Liver (tissue), 8 donors: ENCODE measurements at regions not wholly inside any gene's neighbourhood (a gene's known extent, or its start where the extent isn't known, plus 50 kb on each side); places are given as distances from the start of the nearest gene placed in this dataset.

Source experiments
- DNase-seq: peaks from one replicate; pipeline ENCODE4 v3.0.0-alpha.2; 2017; ENCODE audit warnings: low spot score
- H3K27ac ChIP-seq, 2 donors: one replicate each; pipeline ENCODE4 v1.7.0; 2013; ENCODE audit warnings: inconsistent platforms in 2 of 2, low read length in 2 of 2, control low read depth in 1 of 2, low read depth in 1 of 2, mild to moderate bottlenecking in 1 of 2
- H3K27me3 ChIP-seq, 4 donors: one replicate each; pipeline versions ENCODE4 v1.6.1 to v1.7.0; 2013; ENCODE audit warnings: low read length in 3 of 4, inconsistent platforms in 1 of 4, mild to moderate bottlenecking in 1 of 4, moderate library complexity in 1 of 4; ENCODE audit not compliant: control insufficient read depth in 4 of 4, insufficient read depth in 4 of 4
- H3K36me3 ChIP-seq, 4 donors: one replicate each; pipeline versions ENCODE4 v1.6.1 to v1.7.0; 2013; ENCODE audit warnings: low read length in 3 of 4, mild to moderate bottlenecking in 3 of 4, low read depth in 1 of 4, moderate library complexity in 1 of 4; ENCODE audit not compliant: control insufficient read depth in 4 of 4, insufficient read depth in 3 of 4
- H3K4me1 ChIP-seq, 4 donors: one replicate each; pipeline versions ENCODE4 v1.6.1 to v1.7.0; 2013; ENCODE audit warnings: low read length in 3 of 4, mild to moderate bottlenecking in 3 of 4, moderate library complexity in 1 of 4; ENCODE audit not compliant: control insufficient read depth in 4 of 4, insufficient read depth in 4 of 4
- H3K4me3 ChIP-seq, 3 donors: one replicate each; pipeline versions ENCODE4 v1.6.1 to v1.7.0; 2013; ENCODE audit warnings: low read length in 3 of 3, control low read depth in 1 of 3, low read depth in 1 of 3, mild to moderate bottlenecking in 1 of 3
- H3K9ac ChIP-seq, 2 donors: one replicate each; pipeline ENCODE4 v1.7.0; 2013; ENCODE audit warnings: low read length in 2 of 2, mild to moderate bottlenecking in 2 of 2, moderate library complexity in 2 of 2, control low read depth in 1 of 2, low read depth in 1 of 2
- H3K9me3 ChIP-seq, 4 donors: one replicate each; pipeline versions ENCODE4 v1.6.1 to v1.7.0; 2013; ENCODE audit warnings: low read length in 3 of 4; ENCODE audit not compliant: control insufficient read depth in 4 of 4
- EGR1 ChIP-seq, 2 donors: IDR thresholded peaks; 2 replicates each; pipeline ENCODE4 v1.6.1; 2016 to 2018; ENCODE audit warnings: antibody characterized with exemption in 2 of 2, low read depth in 2 of 2
- FOXA1 ChIP-seq: IDR thresholded peaks from 2 replicates; pipeline ENCODE4 v1.6.1; 2016; ENCODE audit warnings: antibody characterized with exemption
- FOXA2 ChIP-seq: IDR thresholded peaks from 2 replicates; pipeline ENCODE4 v1.6.1; 2016; ENCODE audit warnings: antibody characterized with exemption
- GABPA ChIP-seq, 2 donors: IDR thresholded peaks in 1 of 2; conservative IDR thresholded peaks in 1 of 2; 2 replicates each; pipeline ENCODE4 v1.6.1; 2016; ENCODE audit warnings: antibody characterized with exemption in 2 of 2, mild to moderate bottlenecking in 1 of 2, moderate library complexity in 1 of 2
- HNF4A ChIP-seq, 2 donors: conservative IDR thresholded peaks; 2 replicates each; pipeline ENCODE4 v1.6.1; 2016; ENCODE audit warnings: antibody characterized with exemption in 2 of 2, mild to moderate bottlenecking in 2 of 2
- HNF4G ChIP-seq: IDR thresholded peaks from 2 replicates; pipeline ENCODE4 v1.6.1; 2016; ENCODE audit warnings: antibody characterized with exemption
- JUND ChIP-seq, 2 donors: IDR thresholded peaks; 2 replicates each; pipeline ENCODE4 v1.6.1; 2016; ENCODE audit warnings: antibody characterized with exemption in 2 of 2
- NR2F2 ChIP-seq: IDR thresholded peaks from 2 replicates; pipeline ENCODE4 v1.6.1; 2016; ENCODE audit warnings: antibody characterized with exemption
- RXRA ChIP-seq, 2 donors: IDR thresholded peaks; 2 replicates each; pipeline ENCODE4 v1.6.1; 2017 to 2018; ENCODE audit warnings: antibody characterized with exemption in 2 of 2, mild to moderate bottlenecking in 1 of 2
- SP1 ChIP-seq: IDR thresholded peaks from 2 replicates; pipeline ENCODE4 v1.6.1; 2018; ENCODE audit warnings: antibody characterized with exemption, mild to moderate bottlenecking
- TAF1 ChIP-seq: conservative IDR thresholded peaks from 2 replicates; pipeline ENCODE4 v1.6.1; 2016; ENCODE audit warnings: antibody characterized with exemption, mild to moderate bottlenecking
- YY1 ChIP-seq: IDR thresholded peaks from 2 replicates; pipeline ENCODE4 v1.6.1; 2016; ENCODE audit warnings: antibody characterized with exemption, mild to moderate bottlenecking
- WGBS: extraction: QIAGEN DNeasy Blood & Tissue Kit; methylation state at CpG from one replicate; pipeline ENCODE4 v1.1.7; 2013; 5-methylcytosine and 5-hydroxymethylcytosine counted together
- TF ChIP-seq, protein P1 (sequence below): IDR thresholded peaks from 2 replicates; pipeline ENCODE4 v1.6.1; 2016; ENCODE audit warnings: antibody characterized with exemption
- TF ChIP-seq, protein P2 (sequence below): fragments of 150-350 bp; IDR thresholded peaks from 2 replicates; pipeline ENCODE4 v1.5.1; 2017; ENCODE audit warnings: improper control_type of control experiment, low read depth, low read length; ENCODE audit not compliant: missing input control
- TF ChIP-seq, protein P3 (sequence below): IDR thresholded peaks from 2 replicates; pipeline ENCODE4 v1.6.1; 2016; ENCODE audit warnings: antibody characterized with exemption
- TF ChIP-seq, protein P4 (sequence below): IDR thresholded peaks from 2 replicates; pipeline ENCODE4 v1.6.1; 2016; ENCODE audit warnings: antibody characterized with exemption
- donor health status: healthy.
- donor health status: healthy.
- donor health status: healthy.
- donor health status: healthy.
- donor health status: healthy.

DNA sequence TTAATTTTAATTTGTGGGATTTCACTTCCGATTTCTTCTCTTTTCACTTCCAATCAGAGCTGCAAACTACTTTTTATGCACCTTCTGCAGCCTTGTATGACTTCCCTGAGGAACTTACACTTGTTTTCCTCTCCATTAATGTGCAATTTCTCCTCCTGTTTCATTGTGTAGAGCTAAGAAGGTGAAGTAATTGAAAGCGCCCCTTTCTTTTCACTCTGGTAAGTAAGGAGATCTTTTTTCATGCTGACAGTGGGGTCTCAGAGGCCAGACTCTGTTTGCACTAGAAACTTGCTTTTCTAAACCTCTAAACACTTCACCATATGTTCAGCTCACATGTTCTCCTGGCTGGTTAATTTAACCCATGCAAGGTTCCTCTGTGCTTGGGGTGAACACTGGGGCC lies 117.0 kb downstream of the FANCF start:
- TF ChIP-seq, protein P1, sequence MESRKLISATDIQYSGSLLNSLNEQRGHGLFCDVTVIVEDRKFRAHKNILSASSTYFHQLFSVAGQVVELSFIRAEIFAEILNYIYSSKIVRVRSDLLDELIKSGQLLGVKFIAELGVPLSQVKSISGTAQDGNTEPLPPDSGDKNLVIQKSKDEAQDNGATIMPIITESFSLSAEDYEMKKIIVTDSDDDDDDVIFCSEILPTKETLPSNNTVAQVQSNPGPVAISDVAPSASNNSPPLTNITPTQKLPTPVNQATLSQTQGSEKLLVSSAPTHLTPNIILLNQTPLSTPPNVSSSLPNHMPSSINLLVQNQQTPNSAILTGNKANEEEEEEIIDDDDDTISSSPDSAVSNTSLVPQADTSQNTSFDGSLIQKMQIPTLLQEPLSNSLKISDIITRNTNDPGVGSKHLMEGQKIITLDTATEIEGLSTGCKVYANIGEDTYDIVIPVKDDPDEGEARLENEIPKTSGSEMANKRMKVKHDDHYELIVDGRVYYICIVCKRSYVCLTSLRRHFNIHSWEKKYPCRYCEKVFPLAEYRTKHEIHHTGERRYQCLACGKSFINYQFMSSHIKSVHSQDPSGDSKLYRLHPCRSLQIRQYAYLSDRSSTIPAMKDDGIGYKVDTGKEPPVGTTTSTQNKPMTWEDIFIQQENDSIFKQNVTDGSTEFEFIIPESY = no peak
- H3K9ac ChIP-seq = no peak overlapping the region
- 73% methylated on average over 2 of the region's 2 CpGs for WGBS
- no peak overlapping the region for H3K4me3 ChIP-seq
- no peak for DNase-seq
- H3K4me1 ChIP-seq = no peaks in the 10 kb centered on the region
- no peaks in the 10 kb centered on the region for H3K9me3 ChIP-seq
- no peaks in the 10 kb centered on the region for H3K36me3 ChIP-seq
- no peaks in the 10 kb centered on the region for H3K27me3 ChIP-seq
- no peak overlapping the region for H3K27ac ChIP-seq

DNA sequence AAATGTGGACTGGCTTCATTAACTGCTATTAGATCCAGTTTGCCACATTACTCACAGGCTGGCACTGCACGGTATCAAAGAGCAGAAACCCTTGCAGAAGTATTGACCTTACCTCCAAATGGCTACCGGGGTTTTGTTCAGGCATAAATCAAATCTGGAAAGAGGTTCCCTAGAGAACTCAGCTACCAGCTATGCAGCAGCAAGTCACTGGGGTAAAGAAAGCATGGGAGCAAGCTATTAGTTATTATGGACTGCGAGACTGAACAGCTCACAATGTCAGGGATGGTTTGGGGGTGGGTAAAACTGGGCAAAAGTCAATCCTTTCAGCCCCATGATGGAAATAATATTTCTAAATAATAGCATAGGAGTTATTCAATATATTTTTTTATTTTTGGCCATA lies 128.1 kb downstream of the FANCF start:
- no peaks in the 10 kb centered on the region for H3K27me3 ChIP-seq
- TF ChIP-seq, protein P2, sequence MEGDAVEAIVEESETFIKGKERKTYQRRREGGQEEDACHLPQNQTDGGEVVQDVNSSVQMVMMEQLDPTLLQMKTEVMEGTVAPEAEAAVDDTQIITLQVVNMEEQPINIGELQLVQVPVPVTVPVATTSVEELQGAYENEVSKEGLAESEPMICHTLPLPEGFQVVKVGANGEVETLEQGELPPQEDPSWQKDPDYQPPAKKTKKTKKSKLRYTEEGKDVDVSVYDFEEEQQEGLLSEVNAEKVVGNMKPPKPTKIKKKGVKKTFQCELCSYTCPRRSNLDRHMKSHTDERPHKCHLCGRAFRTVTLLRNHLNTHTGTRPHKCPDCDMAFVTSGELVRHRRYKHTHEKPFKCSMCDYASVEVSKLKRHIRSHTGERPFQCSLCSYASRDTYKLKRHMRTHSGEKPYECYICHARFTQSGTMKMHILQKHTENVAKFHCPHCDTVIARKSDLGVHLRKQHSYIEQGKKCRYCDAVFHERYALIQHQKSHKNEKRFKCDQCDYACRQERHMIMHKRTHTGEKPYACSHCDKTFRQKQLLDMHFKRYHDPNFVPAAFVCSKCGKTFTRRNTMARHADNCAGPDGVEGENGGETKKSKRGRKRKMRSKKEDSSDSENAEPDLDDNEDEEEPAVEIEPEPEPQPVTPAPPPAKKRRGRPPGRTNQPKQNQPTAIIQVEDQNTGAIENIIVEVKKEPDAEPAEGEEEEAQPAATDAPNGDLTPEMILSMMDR = no peak
- no peak overlapping the region for H3K9ac ChIP-seq
- 79% methylated on average over 3 of the region's 3 CpGs for WGBS
- no peaks in the 10 kb centered on the region for H3K9me3 ChIP-seq
- no peaks in the 10 kb centered on the region for H3K36me3 ChIP-seq
- no peak overlapping the region for H3K27ac ChIP-seq
- no peaks in the 10 kb centered on the region for H3K4me1 ChIP-seq
- no peak for DNase-seq
- no peak overlapping the region for H3K4me3 ChIP-seq

DNA sequence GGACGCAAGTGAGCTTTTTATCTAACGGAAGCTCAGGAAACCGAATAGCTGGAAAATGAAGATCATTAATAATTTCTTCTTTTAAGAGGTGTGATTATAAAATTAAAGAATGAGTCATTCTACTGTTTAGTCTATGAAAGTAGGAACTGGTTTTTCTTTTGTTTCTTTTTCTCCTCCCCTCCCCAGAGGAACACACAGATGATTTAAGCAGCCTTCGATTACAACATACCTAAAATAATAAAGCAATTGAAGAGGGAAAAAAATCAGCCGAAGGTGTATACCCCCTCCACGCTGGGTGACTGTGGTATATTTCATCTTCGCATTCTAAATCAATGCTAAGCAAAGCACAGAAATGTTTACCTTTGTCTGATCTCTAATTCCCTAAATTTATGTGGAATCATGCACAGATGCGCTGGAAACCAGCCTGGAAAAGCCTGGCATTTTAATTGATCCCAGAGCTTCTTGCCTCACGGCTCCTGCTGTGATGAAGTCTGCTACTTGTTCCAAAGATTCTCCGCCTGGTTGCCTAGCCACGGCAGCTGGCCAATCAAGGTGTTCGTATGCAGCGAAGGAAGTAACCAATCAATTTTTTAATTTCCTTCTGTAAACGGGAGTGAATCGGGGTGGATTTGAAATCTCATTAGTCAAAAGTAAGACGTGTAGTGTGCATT lies 133.9 kb downstream of the FANCF start:
- H3K9ac ChIP-seq = no peak overlapping the region
- no peak for DNase-seq
- TF ChIP-seq, protein P2 = no peak
- TF ChIP-seq GABPA (IDR thresholded peaks at IDR 0.05 in 1 of 2, conservative IDR thresholded peaks at IDR 0.05 in 1 of 2) (no peak), FOXA2 (no peak), EGR1 (IDR thresholded peaks at IDR 0.05; ENCODE audit: low read depth in 2 of 2) (no peak), SP1 (no peak), NR2F2 (no peak), HNF4A (conservative IDR thresholded peaks at IDR 0.05) (no peak), YY1 (no peak), TAF1 (no peak), RXRA (IDR thresholded peaks at IDR 0.05) (no peak), JUND (IDR thresholded peaks at IDR 0.05) (no peak), FOXA1 (no peak), HNF4G (no peak)
- TF ChIP-seq, protein P1 = no peak
- TF ChIP-seq, protein P3, sequence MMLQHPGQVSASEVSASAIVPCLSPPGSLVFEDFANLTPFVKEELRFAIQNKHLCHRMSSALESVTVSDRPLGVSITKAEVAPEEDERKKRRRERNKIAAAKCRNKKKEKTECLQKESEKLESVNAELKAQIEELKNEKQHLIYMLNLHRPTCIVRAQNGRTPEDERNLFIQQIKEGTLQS = no peak
- TF ChIP-seq, protein P4, sequence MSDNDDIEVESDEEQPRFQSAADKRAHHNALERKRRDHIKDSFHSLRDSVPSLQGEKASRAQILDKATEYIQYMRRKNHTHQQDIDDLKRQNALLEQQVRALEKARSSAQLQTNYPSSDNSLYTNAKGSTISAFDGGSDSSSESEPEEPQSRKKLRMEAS = no peak
- H3K4me1 ChIP-seq = no peaks in the 10 kb centered on the region
- H3K27me3 ChIP-seq = no peaks in the 10 kb centered on the region
- H3K36me3 ChIP-seq = no peaks in the 10 kb centered on the region
- H3K4me3 ChIP-seq = no peak overlapping the region
- no peak overlapping the region for H3K27ac ChIP-seq
- WGBS = 81% methylated on average over 16 of the region's 16 CpGs
- H3K9me3 ChIP-seq = no peaks in the 10 kb centered on the region
